GM21528 (cell line): ENCODE measurements at regions not wholly inside any gene's neighbourhood (a gene's known extent, or its start where the extent isn't known, plus 50 kb on each side); places are given as distances from the start of the nearest gene placed in this dataset.

ENCODE experiments used
- ATAC-seq: cut with Tn5 transposase; IDR thresholded peaks from one replicate; pipeline ENCODE4 v1.9.1; 2021; ENCODE audit warnings: mild to moderate bottlenecking, moderate library complexity; ENCODE audit not compliant: unreplicated experiment, low FRiP score

GRCh38 chr4:178836865-178837264 lies 1394.6 kb upstream of the AGA start:
- no peak for ATAC-seq

DNA sequence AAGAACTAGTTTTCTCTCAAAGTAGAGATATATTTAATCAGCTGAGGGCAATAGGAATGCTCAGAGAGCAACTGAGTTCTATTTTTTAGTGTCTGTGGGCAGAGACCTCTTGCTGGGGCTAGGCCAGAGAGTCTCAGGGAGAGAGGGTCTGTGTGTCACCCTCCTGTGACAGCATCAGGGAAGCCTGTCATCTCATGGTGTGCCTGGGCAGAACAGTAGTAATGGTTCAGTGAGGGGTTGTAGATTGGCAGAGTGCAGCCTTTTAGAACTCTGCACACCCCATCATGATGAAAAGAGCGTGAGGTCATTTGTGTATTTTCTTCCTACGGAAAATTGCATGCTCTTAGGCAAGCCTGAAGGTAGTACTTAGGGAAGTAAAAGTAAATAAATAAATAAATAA lies 1396.5 kb upstream of the AGA start:
- no peak for ATAC-seq

DNA sequence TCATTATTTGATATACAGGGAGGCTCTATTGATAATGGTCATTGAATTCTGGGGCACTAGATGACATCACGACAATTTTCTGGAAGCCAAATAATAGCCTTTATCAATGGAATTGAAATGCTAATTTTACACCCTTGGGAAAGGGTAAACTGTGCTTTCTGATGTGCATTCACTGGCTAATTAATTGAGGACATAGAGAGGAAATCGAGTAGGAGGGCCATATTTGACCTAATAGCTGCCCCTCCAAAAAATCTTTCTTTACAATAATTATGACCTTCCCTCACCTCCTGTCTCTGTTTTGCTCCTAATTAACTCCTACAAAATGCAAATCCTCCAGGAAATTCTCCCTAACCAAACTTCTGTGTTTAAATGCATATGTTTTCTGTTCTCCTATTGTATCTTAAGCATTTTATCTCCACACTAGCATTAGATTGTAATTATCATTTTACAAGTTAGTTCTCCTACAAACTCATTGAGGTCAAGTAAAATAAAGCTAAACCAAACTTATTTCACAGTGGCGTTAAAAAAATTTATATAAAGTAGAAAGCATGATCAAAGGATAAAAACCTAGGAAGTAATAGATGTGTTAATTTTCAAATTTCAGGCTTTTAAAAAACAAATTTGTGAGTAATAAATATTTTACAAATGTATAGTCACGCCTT lies 1414.0 kb upstream of the AGA start:
- ATAC-seq: no peak

- no peak for ATAC-seq
These were observed 1429.2 kb upstream of the AGA start for GRCh38 chr4:178871476-178871875.

GRCh38 chr4:178881937-178882336 lies 1439.7 kb upstream of the AGA start:
- ATAC-seq: no peak

DNA sequence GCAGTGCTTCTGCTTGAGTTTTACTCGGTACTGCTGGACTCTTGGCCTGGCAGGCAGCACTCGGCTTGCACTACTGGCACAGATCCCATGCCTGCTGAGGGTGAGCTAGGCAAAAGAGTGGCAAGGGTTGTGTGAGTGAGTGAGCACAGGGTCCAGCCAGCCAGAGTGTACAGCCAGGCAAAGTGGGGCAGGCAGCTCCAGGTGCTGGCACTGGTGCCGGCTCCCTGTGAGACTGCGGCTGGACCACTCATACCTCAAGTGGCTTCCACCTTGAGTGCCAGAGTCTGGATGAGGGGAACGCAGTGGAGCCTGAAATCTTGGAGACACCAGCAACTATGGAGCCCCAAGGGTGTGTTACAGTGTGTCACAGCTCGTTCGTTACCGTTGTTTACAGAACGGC lies 1451.9 kb upstream of the AGA start:
- no peak for ATAC-seq

- ATAC-seq: no peak
These were observed 1456.8 kb upstream of the AGA start for GRCh38 chr4:178899084-178899483.

DNA sequence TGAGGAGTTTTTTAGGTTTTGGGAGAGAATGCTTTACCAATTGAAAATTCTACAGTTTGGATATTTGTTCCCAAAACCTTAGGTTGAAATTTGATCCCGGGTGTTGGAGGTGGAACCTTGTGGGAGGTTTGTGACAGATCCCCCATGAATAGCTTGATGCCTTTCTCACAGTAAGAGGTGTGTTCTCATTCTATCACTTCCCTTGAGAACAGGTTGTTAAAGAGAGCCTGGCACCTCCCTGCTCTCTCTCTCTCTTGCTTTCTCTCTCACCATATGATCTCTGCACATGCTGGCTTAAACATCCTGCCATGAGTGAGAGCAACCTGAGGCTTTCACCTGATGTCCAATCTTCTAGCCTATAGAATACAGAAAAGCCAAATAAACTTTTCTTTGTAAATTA lies 1475.5 kb upstream of the AGA start:
- no peak for ATAC-seq

GRCh38 chr4:178937130-178937529 lies 1494.9 kb upstream of the AGA start:
- ATAC-seq: no peak

DNA sequence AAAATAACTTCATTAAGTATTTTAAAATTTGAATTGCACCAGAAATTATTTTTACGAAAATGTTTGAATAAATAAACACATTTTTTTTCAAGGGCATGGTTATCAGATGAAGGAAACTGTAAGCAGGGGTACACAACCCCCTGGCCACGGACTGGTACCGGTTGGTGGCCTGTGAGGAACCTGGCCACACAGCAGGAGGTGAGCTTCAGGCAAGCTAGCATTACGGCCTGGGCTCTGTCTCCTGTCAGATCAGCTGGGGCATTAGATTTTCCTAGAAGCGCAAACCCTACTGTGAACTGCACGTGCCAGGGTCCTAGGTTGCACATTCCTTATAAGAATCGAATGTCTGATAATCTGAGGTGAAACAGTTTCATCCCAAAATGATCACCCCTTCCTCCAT lies 1499.7 kb upstream of the AGA start:
- ATAC-seq: no peak

DNA sequence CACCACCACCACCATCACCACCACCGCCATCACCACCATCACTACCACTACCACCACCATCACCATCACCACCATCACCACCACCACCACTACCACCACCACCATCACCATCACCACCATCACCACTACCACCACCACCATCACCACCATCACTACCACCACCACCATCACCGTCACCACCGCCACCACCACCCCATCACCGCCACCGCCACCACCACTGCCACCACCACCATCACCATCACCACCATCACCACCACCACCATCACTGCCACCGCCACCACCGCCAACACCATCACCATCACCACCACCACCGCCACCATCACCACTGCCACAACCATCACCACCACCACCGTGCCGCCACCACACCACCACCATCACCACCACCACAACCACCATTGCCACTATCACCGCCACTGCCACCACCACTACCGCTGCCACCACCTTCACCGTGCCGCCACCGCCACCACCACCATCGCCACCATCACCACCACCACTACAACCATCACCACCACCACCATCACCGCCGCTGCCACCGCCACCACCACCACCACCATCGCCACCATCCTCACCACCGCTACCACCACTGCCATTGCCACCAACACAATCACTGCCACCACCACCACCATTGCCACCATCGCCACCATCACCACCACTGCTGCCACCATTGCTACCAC lies 1511.3 kb upstream of the AGA start:
- no peak for ATAC-seq

DNA sequence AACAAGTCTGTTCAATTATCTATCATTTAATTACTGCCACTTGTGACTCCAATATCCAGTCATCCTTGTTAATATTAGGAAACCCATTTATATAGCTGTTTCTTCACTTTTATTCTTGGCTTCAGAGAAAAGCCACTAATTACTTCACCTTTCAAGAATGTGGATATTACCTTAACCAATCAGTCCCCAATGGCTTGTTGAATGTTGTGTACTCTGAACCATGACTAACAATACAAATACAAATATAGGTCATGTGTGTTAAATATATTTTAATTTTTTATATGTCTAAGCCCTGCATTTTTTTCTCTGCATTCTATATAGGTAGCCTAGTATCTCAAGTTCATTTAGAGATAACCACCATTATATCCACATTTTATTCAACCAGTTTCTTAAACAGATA lies 1513.4 kb upstream of the AGA start:
- no peak for ATAC-seq

GRCh38 chr4:178958725-178959440 lies 1516.6 kb upstream of the AGA start:
- ATAC-seq: no peak

GRCh38 chr4:178963446-178964045 lies 1521.3 kb upstream of the AGA start:
- no peak for ATAC-seq

DNA sequence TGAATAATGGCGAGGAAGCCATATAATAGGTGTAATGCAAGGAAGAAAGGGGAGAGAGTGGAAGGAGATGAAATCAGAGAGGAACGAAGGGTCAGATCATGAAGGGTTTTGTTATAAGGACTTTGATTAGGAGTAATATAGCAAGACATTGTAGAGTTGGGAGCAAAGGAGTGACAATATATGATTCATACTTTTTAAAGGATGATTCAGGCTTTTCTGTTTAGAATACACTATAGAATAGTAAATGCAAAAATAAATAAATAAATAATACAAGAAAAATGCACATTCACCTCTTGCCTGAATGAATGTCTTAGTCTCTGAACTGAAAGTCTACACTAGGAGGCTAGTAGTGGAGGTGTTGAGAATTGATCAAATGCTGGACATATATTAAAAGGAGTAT lies 1524.4 kb upstream of the AGA start:
- ATAC-seq: no peak

DNA sequence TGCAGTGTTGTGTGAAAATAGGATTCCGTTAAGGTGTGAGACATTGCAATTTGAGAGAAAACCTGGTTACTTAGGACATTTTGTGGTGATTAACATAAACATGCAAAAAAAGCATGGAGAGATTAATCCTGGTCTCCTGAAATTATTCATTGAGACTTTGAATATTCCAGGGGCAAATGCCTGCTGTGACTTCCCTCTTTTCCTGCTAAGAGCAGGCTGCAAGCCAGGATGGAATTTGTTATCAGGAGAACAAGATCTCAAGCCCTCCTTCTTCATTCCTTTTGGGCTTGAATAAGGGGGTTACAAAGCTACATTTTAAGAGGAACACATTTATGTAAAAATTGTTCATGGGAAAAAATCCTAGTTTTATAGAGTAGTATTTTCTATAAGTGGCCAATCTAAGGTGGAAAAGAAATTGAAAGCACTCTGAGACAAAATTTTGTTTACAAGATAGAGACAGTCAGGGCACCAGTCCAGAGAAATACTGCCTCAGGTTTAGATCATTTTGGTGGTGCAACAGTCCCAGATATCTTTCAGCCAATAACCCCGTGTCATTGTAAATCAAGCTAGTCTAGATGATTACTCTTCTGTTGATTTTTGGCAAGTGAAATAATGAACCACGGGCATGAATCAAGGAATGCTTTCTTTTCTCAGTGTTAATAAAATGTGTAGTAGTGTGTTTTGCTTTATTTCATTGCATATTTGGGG lies 1528.3 kb upstream of the AGA start:
- ATAC-seq: no peak

- ATAC-seq: no peak
These were observed 1534.6 kb upstream of the AGA start for GRCh38 chr4:178976861-178977260.

DNA sequence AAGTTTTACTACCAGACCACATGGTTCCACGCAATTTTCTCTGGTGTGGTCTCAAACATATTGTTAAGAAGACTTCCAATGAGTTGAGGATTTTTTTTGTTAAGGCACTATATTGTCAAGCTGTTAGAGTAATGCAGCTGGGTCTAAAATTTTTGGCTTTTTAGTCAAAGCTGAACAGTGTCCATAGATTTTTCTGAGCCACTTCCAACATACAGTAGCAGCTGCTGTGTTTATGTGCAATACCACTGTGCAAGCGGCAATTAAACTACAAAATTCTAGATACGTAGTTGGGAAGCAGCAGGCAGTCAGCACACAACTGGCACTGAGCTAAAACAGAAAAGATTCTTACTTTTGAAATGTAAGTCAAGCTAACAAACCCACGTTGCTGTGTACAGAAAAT lies 1551.1 kb upstream of the AGA start:
- no peak for ATAC-seq

- no peak for ATAC-seq
These were observed 1559.7 kb upstream of the AGA start for GRCh38 chr4:179001918-179002317.

DNA sequence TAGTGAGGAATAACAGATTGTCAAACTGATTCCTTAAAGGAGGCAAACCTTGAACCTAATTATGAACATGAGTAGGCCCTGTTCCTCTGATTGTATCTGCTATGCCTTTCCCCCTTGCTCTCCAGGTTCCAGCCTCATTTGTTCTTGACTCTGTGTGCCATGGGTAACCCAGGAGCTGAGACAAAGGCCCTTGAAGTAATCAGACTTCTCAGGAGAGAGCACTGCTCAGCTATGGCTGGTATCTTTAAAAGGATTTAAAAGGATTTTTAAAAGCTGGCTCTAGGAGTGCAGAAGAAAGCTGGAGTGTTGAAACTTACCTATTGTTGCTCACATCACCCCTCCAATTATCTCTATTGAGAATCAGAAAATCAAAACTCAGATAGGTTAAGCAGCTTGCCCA lies 1565.5 kb upstream of the AGA start:
- no peak for ATAC-seq

- no peak for ATAC-seq
These were observed 1575.3 kb upstream of the AGA start for GRCh38 chr4:179017581-179017980.
